GM21423 (cell line): ENCODE measurements at regions not wholly inside any gene's neighbourhood (a gene's known extent, or its start where the extent isn't known, plus 50 kb on each side); places are given as distances from the start of the nearest gene placed in this dataset.
A peak's percentile ranks its signal among the peaks of the same experiment; 100 is the strongest.
"Not testable (repeated sequence)": the region's sequence is repeated elsewhere in the genome, so short reads cannot be mapped to it uniquely, and the experiment has no call there.

ENCODE experiments used
- ATAC-seq: cut with Tn5 transposase; IDR thresholded peaks from one replicate; pipeline ENCODE4 v1.9.1; 2021; ENCODE audit warnings: mild to moderate bottlenecking, moderate library complexity; ENCODE audit not compliant: unreplicated experiment

DNA sequence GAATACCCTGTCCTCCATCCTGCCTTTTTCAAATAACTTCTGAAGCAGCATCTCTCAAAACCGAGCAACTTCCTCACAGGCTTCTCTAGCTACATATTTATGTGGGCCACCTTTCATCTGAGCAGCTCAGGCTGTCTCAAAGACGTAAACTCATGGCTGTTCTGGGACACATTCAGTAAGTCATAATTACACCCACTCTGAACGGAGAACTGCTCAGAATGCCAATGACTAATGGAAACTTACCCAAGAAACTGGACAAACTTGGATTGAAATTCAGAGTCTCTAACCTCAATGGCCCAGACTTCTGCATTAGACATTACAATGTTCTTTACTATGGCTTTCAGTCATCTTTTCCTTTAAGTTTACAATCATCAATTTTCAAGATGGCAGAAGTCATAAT lies 145.2 kb downstream of the RAD51AP2 start:
- no peak for ATAC-seq

DNA sequence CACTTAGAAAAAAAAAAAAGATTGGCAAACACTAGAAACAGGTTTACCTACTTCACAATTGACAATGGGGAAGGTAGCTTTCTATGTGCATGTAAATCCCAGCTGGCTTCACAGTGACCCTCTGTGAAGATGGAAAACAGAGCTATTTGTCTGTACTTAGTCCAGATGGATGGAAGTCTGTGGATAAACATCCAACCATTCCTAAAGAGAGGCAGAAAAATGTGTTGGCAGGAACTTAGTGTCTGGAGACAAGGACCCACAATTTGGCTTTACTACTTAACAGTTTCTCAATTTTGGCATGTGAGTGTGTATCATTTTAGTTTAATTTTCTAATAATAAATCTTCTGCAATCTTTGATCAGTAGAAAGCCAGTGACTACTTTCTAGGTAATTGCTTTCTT lies 154.4 kb downstream of the RAD51AP2 start:
- no peak for ATAC-seq

DNA sequence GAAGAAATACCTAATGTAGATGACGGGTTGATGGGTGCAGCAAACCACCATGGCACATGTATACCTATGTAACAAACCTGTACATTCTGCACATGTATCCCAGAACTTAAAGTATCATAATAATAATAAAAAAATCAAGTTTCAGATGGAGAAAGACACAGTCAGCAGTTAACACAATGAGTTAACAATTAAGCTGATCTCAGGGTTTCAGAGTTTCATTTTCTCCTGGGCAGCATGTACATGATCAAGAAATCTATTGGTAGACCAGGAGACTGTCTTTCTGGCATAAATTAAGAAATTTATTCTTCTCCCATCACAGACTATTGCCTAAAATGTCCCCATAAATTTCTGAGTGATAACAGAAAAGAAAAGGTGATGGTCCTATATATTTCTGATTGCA lies 155.3 kb downstream of the RAD51AP2 start:
- ATAC-seq: no peak

DNA sequence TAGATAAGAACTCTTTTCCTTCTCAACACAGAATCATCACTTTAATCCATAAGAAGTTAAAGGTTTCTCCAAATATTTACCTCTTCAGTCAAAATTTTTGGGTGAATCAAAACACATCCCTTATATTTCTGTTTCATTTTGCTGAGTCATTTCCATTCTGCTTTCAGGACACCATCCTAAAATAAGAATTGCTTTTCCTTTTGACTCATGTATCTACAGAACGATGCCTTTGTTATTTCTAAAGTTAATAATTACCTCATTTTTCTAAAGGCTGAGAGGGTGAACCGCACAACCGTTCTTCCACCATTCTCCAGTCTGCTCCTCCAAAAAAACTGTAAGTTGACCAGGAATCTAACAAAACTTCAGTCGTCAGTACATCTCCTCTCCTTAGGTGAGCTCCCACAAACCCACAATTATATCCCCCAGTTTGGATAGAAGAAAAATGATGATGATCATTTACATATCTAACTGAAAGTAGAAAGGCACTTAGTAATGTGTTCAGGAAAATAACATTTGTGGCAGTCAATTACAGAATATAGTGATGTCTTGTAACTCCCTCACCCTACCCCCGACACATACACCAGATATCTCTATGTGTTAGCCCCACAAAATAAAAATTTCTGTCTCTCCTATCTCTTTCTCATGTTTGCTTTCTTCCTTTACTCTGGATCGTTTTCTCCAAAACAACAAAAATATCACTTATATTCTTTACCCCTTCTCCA lies 162.5 kb downstream of the RAD51AP2 start:
- peak; percentile 95 for ATAC-seq

DNA sequence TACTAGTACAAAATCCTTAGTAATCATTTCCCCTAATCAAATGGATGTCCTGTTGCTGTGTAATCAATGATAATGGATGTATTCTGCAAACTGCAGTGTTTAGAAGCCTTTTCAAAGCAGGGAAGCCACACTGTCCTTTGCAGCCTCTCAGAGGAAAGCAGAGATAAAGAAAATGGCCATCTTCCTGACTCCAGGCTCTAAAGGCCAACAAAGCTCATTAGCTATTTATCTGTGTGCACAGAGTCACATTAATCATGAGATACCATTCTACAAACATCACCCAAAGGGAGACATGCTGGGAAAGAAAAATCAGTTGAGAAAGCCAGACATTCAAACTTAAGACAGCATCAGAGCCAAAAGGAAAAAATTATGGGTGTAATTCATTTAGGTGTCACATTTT lies 165.0 kb downstream of the RAD51AP2 start:
- ATAC-seq: no peak

DNA sequence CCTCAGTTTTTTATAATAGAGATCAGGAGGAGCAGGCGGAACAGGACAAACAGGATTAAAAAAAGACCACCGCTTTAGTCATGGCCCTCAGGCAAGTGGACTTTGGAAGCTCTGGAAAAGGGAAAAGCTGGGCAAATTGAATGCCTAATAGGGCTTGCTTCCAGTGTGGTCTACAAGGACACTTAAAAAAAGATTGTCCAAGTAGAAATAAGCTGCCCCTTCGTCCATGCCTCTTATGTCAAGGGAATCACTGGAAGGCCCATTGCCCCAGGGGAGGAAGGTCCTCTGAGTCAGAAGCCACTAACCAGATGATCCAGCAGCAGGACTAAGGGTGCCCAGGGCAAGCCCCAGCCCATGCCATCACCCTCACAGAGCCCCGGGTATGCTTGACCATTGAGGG lies 175.5 kb downstream of the RAD51AP2 start:
- ATAC-seq: not testable (repeated sequence)

DNA sequence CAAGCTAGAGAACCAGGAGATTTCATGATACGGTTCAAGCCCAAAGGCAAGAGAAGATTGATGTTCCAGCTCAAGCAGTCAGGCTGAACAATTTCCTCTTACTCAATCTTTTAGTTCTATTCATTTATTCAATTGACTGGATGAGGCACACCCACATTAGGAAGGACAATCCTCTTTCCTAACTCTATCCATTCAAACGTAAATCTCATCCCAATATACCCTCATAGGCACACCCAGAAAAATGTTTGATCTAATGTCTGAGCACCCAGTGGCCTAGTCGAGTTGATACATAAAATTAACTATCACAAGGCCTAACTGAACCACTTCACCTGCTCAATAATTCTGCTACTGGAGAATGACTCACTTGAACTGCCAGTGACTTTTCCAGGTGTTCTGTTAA lies 180.7 kb downstream of the RAD51AP2 start:
- ATAC-seq: no peak

DNA sequence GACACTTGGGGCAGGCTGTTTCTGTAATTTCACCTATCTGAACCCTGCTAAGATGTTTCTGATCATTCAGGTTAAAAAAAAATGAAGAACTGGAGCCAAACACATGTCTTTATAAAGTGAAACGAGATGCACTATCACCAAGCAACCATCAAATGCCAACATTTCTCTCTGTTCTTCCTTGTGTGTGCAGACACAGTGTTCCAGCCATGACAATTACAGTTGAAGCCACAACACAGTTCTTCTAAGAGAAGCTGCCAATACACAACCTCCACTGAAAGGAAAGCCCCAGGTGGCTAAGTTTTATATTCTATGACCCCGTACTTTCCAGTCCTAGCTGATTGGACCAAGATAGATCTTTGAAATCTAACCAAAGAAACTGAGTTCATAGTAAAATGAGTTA lies 181.8 kb downstream of the RAD51AP2 start:
- no peak for ATAC-seq

DNA sequence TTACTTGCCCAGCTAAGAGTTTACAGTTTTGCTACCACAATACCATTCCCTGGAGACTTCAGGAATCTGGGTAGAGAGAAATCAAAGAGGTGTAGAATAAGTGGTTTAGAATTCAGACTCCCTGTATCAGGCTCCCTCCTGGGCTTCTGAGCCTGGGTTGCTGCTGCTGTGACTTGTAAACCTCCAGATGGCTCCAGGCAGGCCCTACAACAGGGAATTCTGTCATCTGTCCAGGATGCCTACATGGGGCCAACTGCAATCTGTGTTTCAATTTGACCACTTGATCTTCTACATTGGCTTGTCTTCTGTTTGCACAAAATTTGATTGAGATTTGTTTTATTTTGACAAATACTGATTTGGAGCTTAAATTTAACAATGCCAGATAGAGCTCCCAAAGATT lies 183.9 kb downstream of the RAD51AP2 start:
- ATAC-seq: no peak

DNA sequence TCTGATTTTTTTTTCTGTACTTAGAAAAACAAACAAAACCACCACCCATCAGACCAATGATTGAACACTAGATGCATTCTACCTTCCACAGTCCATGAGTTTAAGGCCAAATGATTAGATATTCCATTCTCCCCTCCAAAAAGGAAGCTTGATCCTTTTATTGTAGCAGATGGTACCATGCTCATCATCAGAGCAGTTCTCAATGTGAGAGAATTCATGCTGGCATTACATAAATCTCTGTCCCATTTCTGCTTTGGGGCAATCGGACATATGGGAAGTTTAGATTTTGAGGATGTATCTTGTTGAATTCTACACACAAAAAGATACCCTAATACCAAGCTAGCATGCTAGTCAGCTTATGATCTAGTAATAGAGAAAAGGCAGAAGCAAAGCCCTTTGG lies 186.6 kb downstream of the RAD51AP2 start:
- no peak for ATAC-seq

DNA sequence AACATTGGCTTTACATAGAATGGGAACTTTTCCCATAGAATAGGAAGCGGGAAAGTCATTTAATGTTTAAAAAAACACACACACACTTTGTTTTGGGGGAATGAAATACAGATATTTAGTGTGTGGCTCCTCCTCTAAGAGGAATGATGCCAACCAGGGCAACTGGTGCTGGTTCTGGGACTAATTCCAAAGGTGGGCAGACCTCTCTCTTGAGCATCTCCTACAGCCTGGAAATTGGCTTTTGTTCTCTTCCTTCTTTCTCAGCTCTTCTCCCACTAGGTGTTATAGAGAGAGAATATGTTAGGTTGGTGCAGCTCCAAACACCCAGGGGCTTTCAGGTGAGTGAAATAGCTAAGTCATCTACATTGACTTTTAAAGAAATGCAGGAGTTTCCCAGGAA lies 190.1 kb downstream of the RAD51AP2 start:
- ATAC-seq: no peak

DNA sequence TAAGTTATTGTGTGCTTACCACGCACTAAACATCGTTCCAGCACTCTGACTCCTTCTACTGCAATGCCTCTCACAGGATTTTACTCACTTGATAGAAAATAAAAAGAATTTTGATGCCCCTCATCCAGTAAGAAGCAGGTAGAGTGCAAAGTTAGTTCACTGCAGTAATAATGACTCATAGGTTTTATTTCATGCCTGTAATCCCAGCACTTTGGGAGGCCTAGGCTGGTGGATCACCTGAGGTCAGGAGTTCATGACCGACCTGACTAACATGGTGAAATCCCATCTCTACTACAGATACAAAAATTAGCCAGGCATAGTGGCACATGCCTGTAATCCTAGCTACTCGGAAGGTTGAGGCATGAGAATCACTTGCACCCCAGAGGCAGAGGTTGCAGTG lies 190.6 kb downstream of the RAD51AP2 start:
- ATAC-seq: no peak

DNA sequence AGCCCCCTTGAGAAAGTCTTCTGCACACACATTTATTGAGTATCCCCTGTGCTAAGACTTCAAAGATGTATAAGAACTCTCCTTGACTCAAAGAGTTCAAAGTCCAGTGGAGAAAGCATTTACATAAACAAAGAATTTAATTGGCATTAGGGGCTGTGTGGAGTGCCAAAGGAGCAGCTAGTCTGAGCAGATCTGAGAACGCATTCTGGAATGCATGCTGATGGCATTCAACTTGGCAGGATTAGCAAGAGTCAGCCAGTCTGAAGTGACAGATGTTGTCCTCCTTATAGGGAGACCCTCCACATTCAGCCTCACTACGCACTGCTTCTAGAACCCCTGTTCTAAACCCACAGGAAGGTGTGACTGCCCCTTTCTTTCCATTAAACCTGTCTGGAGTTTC lies 191.5 kb downstream of the RAD51AP2 start:
- ATAC-seq: no peak

DNA sequence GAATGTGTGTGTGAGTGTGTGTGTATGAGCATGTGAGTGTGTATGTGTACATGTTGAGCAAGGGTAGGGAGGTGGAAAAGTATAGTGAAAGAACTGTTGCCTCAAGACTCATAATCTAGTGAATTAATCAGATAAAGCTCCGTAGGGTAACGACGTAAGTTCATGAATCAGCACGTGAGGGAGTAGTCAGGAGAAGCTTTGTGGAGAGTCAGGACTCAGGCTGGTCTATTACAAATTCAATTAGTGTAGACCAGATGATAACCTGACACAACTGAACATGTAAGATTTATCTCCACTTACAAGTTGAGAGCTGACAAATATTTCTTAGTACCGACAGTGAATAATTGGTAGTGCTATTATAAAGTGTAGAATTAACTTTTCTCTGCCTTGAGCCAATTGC lies 194.5 kb downstream of the RAD51AP2 start:
- ATAC-seq: no peak

DNA sequence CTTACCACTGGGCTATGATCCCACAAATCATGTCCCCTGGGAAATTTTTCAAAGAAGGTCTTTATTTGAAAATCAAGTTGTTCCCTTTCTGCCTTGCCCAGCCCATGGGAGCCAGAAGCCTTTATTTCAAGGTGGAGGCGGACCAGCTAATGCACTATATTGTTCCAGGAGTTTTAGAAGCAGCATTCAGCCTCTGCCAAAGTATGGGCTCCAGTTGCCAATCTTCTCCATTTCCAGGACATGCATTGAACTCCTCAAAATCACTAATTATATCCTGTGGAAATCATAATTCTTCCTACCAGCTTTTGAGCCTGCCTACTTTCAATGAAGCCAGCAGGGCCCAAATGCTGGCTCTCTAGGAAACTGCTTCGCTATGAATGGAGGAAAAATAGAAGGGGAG lies 195.8 kb downstream of the RAD51AP2 start:
- no peak for ATAC-seq

DNA sequence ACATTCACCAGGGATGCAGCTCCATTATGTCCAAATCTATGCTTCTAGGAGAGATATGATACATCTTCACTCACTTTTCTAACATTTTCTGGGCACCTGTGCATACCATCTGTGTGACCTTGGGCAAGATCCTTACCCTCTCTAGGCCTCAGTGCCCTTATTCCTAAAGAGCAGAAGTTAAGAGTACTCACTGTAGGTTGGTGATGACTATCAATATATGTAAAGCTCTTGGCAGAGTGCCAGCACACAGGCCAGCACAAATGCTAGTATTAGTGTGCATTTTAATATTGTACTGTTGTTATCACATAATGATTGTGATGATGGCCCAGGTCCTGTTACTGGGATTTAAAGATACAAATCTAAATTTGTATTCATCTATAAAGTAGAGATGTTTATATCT lies 199.2 kb downstream of the RAD51AP2 start:
- ATAC-seq: no peak

DNA sequence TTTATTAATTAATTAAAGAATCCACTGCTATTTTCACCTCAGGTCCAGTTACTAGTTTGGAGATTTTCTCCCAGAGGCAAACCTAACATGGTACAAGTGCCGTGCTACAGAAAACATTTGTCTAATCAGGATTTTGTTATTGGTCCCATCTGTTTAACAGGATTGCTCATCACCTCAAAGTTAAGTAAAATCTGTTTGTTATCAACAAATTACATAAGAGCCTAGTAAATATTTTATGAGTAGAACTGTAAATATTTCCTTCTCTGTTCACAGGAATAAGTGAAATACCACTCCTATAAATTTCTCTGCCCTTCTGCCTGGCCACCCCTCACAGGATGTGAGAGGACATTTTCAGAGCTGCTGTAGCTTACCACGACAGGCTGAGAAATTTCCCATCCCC lies 200.2 kb downstream of the RAD51AP2 start:
- no peak for ATAC-seq

DNA sequence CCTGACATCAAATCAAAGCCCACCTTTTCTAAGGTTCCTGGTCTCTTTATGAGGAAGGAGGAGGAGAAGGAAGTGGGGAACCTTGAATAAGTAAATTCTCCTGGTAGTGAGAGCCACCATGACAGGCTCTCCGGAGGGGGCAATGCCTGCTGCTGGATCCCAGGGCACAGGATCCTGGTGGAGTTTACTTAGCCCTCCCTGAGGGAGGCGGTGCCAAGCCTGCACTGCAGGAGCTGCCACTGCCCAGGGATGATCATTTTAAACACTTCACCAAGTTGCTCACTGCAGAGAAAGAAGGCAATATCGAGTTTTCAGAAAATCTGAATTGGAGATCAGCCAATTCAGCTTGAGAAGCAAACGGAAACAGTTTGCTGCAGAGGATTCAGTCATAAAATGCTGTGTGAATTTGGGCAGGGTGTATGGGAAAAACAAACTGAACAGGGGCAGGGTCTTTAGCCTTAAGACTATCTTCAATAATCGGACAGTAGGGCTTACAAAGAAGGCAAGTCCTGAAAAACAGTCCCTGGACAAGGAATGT lies 200.7 kb downstream of the RAD51AP2 start:
- ATAC-seq: no peak

DNA sequence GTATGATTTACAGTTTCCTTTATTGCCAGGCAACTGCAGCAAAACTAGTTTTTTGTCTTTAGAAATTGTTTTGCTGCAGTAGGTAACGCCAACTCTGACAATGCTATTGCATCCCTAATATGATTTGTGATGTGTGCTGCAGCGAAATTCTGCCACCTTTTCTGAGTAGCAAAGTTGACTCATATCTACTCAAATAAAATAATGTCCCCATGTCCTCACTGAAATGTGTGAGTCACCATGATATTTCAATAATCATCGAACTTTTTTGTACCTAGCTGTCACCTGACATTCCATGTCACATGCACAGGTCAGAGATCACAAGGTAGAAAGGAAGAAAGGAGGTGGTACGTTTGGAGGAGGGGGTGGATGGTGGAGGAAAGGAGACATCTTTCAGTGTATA lies 205.0 kb downstream of the RAD51AP2 start:
- ATAC-seq: no peak

DNA sequence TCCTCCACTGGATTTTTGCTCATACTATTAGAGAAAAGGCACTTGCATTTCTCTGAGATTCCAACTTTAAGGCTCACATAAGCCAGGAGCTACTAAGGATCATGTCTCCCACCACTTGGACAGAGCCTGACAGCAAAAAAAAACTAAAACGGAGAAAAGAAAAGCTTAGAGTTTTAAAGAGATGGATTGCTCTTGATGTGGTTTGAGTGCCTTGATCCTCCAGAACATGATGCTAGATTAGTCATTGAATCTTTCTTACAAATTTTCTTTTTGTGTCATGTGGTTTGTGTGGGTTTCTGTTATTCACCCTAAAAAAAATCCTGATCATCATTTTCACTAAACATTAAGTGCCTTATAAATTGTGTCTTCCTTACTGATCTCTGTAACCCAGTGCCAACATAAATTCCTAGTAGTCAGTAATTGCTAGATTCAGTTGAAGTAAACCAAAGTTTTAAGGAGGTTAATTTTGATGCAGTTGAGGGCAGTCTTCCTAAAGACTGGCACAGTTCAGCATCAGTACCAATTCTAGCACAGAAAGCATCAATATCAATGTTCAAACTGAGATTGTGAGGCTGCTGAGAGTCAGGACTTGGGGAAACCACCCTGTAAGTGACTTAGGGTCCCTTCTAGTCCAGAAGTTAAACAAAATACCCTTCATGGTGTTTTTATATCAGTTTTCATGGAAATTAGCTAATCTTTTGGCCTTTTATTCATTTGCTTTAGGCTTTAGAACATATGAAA lies 206.3 kb downstream of the RAD51AP2 start:
- ATAC-seq: no peak

DNA sequence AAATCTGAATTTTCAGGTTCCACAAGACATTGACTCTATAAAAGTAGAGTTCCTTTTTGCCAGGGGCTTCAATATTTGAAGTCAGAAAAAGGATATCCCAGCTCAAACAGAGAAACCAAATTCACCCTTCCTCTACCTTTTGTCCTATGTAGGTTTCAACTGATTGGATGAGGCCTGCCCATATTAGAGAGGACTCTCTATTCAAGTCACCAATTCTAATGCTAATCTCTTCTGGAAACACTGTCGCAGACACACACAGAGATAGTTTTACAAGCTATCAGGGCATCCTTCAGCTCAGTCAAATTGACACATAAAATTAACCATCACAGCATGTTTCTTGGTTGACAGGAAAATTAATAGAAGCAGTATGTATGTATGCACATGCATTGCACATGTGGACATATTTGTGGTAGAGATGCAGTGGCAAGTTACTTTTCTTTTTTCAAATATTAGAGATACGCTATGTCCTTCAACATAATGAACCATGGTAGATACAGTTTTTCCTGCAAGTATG lies 207.1 kb downstream of the RAD51AP2 start:
- no peak for ATAC-seq

DNA sequence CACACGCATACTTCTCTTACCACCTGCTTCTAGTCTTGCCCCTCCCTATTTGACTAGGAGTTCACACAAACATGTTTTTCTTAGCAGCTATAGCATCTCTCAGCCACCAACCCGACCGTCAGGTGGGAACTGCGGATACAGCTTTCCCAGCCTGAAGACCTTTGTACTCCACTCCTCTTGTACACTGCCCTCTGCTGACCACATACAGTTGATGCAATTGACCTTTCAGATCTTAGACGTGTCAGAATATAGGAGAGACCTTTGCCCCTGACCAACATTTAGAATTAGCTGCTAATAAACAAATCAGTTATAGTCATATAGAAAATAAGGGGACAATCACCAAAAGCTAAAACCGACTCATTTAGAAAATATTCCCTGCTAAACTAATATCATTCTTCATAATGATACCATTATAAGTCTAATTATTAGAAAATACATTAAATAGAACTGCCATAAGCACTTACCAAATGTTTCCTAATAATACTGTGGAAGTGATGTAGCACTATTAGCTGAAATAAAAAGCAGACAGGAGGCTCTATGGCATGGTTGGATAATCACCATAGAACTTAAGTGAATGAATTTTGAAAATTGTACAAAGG lies 208.4 kb downstream of the RAD51AP2 start:
- peak; percentile 78 for ATAC-seq
